ENCODE measurements at regions not wholly inside any gene's neighbourhood (a gene's known extent, or its start where the extent isn't known, plus 50 kb on each side); places are given as distances from the start of the nearest gene placed in this dataset.

DNA sequence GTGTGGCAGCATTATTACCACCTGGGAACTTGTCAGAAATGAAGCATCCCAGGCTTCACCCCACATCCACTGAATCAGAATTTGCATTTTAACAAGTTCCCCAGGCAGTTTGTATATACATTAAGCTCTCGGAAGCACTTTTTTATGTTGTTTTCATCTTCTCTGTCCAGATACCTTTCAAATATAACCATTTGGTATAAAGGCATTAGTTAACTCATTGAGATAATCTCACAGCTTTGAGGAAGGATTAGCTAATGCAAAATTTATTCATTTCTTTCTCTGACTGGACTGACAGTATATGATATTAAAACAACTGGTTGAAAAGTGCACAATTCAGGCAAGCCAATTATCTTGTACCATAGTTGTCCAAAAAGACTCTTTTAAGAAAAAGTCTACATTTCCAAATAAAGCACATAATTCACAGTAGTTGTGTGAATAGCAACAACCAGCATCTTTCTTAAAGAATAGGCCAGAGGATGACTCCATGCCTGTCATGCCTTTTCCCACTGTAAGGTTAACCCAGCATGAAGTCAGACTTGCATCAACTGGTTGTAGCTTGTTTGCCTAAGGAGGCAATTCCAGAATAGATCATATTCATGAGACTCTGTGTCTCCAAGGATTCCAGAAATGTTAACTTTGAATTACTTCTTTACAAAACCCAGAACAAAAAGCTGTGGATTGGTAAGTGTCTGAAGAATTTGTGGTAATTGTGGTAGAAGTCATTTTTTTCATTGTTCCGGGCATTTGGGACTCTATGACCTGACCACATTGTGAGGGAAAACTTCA lies 254.3 kb upstream of the SESN3 start:
- no peak for DNase-seq

DNA sequence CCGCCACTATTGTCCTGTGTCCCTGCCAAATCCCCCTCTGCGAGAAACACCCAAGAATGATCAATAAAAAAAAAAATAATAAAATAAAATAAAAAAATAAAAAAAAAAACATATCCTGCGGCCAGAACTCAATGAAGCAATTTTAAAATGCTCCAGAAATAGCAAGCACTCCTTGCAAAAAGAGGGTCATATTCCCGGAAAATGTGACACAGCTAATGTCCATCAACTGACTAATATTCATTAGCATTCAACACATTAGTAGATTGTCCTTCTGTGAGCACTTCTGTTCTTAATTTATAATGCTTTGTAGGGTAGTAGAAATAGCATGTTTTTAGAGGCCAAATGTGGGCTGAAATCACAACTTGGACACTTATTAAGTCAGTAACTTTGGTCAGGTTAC lies 252.3 kb upstream of the SESN3 start:
- no peak for DNase-seq

DNA sequence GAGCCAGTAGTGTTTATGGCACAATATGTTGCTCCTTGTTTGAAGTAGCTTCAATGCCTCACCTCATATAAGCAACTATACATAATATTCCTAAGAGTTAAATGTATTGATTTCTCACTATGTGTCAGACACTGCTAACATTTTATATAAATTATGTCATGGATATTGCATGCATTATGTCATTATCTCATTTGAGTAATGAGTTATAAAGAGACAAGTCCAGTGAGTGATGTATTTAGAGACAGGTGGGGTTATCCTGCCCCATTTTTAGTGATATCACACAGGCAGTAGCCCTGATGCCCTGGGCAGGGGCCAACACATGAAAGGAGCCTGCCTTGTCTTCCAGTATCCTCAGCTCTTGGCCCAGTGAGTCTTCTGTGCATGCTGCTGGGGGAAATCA lies 247.0 kb upstream of the SESN3 start:
- DNase-seq, result no peak

DNA sequence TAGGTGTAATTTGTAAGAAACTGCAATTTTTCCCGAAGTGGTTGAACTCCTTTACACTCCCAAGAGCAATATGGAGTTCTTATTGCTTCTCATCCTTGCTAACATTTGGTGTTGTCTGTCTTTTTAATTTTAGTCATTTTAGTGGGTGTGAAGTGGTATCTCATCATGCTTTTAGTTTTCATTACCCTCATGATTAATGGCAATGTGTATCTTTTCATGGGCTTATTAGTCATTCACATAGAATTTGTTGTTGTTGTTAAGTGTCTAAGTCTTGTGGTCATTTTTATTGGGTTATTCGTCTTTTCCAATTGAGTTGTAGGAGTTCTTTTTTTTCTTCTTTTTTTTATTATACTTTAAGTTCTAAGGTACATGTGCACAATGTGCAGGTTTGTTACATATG lies 238.3 kb upstream of the SESN3 start:
- DNase-seq, result no peak

DNA sequence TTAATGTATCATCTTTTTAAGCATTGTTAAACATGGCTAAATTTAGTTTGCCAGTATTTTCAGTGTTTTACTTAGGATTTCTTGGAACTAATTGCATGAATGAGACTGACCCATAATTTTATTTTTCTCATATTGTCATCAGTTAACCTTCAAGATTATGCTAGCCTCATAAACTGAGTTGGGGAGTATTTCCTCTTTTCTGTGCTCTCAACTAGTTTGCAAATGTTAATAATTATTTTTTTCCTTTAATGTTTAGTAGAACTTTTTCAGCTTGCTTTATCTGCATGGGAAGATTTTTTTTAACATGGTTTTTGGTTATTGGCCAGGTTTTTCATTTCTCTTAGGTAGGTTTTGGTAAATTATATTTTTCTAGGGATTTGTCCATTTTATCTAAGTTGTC lies 235.4 kb upstream of the SESN3 start:
- DNase-seq, result no peak

DNA sequence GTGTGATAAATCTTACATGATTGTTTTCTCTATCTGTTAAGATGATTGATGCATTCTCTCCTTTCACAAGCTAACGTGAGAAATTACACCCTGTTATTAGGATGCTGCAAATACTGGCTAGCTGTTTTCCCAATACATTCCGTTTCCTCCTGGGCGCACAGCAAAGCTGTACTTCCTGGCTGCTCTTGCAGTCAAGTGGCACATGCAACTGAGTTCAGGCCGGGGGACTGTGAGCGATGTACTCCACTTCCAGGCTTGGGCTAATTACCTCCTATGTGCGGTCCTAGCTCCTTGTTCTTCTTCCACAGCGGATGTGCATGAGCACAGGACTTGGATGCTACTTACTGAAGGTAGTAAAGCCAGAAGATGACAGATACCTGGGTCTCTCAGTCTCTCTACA lies 234.9 kb upstream of the SESN3 start:
- no peak for DNase-seq

DNA sequence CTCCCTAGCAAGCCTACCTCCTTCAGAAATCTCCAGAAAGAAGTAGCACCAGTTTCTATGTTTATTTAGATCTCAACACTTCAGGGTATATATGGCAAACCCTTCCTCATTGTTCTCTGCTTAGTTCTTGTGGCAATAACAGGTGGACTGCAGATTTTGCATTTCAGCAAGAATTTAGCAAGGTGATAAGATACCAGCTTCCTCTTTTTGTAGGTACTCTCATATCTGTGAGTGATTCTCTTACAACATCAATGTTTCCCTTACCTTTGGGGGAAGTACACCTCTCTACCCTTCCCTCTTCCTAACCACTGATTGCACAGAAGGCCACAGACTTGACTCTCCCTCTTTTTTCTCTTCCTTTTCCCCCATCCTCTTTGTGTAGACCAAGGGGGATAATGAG lies 230.9 kb upstream of the SESN3 start:
- no peak for DNase-seq

DNA sequence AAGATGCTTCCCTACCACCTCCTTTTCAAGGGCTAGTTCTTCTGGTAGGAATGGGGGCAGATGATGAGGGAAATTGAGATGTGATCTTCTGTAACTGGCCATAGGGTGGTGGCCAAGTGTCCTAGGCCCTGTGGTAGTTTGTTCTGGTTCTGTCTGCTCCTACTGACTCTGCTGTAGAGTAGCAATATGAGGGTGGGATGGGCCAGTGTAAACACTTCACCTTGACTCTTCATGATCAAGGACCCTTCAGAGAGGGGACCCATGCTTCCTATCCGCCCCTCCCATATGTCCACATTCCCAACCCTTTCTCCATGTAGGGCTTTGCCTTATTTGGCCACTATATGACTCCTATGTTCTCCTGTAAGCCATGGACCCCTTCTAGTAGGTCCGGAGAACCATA lies 230.3 kb upstream of the SESN3 start:
- DNase-seq, result no peak

DNA sequence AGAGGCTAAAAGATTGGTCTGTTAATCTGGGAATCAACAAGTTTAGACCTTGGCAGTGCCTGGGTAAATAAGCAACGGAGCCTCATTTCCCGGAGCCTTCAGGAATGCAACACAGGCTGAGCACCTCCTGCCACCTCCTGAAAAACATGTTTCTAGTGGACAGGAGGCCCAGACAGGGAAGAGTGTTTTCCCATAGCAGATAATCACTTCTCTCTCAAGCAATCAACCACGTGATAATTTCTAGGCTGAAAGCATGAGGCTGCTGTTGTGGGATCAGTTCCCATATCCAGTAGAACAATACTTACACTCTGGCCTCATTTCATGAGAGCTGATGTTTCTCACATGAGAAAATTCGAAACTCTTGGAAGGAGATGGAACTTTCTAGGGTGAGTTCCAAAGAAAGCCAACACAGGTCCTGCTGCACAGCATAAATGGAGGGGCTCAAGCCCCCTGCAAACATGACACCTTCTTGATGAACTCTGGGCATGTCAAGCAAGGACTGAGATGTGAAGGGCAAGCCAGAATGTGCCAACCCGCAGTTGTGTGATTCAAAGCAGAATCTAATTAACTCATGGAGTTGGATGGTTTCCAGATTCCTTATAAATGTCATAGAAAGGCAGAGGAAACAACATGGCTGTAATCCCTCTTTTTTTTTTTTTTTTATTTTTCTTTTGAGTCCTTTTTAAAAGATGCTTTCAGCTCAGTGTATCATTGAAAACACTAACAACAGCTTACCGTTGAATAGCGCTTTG lies 228.5 kb upstream of the SESN3 start:
- no peak for DNase-seq

DNA sequence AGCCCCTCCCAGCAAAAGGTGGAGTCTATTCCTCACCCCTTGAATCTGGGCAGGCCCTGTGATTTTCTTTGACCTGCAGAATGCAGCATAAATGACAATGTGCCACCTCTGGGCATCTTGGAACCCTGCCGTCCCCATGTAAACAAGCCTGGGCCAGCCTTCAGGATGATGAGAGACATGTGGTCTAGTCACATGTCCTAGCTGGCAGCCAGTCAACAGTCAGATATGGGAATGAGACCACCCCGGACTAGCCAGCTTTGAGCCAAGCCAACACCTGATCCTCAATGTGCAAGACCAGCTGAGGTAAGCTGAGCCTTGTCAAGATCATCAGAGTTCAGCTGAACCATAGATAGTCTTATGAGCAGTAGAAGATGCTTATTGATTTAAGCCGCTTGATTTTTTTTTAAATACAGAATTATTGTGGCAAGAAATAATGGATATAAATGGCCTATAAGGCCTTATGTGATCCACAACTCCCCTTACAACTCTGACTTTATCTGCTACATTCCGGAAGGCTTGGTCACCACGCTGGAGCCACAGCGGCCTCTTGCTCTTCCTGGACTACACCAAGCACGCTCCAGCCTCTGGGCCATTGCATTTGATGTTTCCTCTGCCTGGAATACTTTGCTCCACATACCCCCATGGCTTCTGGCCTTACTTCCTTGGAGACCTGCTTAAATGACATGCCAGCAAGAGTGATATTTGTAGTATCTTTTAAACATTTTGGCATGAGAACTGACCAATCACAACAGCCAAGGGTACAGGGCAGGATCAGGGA lies 225.9 kb upstream of the SESN3 start:
- DNase-seq, result no peak

DNA sequence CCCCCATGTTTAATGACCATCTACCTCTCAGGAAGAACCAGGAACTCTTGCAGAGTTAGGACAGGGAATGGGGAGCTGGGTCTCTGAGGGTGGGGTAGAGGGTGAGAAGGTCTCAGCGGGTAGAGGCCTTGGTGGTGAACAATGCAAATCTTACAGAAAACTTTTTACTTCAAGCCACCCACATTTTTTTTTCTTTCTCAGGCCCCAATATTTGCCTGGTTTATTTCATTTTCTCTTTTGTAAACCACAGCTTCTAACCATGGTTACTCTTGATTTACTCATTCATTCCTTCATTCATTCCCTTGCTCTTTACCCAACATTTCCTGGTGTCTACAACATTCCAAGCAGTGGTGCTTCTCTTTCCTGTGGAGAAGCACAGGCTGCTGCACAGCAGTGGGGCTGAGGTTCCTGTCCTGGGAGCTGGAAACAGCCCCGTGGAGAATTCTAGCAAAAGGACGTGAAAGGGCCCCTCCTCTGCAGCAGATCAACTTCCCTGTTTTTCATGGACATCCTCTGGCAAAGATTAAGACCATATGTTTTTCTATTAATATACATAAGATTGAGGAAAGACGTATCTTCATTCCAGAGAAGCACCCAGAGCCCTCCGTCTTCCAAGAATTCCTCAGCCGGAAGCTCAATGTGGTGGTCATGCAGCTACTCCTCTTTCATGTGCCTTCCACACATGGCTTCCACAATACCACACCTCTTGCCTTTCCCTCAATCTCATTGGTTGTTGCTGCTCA lies 224.4 kb upstream of the SESN3 start:
- DNase-seq, result no peak

DNA sequence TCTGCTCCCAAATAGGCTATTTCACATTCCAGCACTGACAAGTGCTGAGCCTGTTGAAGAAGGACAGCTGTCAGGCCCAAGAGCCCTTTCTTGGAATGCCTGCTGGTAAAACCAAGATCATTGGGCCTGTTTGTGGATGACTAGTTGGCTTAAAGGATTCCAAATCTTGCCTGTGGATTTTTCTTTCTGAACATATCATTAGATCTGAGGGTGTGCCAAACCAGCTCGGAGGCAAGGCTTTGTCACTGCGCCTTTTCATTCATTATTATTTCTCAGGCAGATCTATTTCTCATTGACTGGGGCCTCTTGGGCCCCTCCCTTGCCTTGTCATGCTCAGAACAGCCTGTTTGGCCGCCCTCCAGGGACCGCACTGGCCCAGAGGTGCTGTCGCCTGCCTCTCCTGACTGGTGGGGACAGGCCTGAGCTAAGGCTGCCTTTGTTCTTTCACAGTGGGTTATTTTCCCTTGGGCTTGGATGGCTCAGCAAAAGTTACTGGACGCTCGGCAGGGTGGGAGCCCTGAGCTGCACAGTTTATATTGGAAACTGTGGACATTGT lies 222.7 kb upstream of the SESN3 start:
- DNase-seq, result no peak

DNA sequence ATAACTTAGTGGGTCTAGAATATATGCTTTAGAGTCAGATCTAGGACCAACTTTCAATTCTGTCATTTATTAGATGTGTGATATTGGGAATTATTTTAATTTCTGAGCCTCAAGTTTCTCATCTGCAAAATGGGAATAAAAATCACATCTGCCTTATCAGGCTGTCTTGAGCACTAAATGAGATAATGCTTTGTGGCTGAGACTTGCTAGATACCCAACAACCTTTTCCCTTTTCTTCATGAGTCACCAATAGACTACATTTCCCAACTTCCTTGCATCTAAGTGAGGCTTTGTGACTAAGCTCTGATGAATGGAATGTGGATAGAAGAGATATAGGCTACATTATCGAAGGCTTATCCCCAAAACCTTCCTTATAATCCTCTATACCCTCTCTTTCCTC lies 220.7 kb upstream of the SESN3 start:
- no peak for DNase-seq

DNA sequence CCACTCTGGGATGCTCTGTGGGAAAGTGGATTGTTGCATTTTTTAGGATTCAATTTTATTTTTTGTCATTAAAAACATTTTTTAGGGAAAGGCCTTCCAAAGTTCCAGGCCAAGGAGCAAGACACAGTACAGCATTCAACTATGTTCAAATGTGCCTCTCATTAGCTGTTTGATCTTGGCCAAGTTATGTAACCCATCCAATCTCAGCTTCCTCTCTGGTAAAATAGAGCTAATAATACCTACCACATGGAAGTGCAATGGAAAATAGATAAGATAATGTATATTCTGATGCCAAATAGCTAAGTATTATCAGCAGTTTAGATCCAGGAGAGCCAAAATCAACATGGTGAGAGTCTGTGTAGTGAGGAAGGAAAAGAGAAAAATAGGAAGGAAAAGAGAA lies 220.3 kb upstream of the SESN3 start:
- no peak for DNase-seq

DNA sequence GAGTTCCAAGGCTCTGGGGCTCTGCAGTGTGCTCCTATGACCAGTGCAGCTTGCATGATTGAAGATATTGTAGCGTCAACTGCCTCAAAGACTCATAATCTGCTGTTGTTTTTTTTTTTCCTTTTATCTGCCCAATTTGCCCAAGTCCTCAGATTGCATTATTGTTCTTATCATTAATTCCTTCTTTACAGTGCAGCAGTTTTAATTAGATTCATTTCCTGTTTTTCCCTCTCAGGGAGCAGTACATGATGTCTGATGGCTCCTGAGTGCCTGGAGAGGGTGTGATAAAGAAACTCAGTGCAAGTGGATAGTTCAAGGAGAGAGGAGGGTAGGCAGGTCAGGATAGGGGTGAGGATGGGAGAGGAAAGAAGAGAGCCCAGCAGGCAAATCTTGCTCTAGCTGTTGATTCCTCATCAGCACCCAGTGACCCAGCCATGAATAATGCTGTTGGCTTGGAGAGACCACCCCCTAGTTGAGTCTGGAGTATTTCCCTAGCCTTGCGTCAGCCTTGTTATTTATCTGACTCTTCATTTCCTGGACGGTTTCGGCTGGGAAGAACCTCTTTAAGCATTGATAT lies 219.6 kb upstream of the SESN3 start:
- no peak for DNase-seq

DNA sequence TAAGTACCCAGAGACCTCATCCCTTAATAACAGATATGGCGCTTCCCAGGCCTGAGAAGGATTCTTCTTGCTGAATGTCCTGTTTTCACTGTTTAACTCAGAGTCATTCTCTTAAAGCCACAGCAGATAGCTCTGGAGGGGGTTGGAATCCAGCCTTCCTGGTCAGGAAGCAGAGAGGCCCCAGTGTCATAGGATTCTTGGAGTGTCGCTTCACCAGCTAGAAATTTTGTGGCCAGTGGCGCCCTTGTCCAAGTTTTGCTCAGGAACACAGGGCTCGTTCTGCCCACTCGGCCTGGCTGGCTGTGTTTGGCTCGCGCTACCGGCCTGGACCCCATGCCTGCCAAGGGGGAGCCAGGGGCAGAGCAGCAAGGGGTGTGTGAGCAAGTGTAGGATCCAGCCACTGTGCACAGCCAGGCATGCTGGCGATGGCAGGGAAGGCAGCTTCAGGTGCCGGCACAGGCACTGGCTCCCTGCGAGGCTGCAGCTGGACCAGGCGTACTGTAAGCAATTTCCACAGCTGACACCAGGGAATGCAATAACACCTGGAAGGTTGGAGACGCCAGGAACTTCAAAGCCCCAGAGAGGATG lies 214.8 kb upstream of the SESN3 start:
- no peak for DNase-seq

DNA sequence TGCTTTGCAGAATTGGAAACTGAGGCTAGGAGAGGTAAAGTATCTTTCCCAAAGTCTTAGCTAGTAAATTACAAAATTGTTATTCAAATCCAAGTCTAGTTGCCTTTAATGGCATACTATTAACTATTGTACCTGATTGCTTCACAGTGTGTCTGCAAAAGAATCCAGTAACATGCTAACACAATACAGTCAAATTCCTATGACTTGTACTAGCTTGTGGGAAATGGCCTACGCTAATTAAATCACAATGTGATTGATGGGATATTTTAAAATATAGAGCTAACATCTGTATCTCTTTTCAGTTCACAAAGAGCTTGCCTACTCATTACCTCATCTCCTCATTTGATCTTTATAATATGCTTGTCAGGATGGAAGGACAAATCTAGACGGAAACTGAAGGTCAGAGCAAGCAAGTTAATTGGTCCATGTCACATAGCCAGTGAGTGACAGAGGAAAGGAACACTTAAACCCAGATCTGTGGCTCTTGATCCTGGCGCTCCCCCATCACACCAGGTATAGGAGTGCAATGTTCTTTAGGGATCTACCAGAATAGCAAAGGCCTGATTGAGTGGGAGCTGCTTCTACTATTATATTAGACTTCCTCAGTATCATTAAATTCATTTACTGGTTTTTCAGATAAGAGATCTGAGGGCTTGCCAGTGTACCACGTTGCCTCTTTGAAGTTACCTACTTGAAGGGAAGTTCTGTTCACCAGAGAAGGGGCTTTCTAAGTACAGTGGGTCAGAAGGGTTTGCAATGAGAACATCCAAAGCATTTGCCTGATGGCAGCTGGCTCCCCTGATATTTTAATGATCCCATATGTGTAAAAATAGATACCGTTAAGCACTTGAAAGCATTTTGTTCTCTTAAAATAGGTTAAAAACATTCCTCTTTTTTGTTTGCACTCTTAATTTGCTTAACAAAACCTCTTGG lies 213.6 kb upstream of the SESN3 start:
- no peak for DNase-seq

DNA sequence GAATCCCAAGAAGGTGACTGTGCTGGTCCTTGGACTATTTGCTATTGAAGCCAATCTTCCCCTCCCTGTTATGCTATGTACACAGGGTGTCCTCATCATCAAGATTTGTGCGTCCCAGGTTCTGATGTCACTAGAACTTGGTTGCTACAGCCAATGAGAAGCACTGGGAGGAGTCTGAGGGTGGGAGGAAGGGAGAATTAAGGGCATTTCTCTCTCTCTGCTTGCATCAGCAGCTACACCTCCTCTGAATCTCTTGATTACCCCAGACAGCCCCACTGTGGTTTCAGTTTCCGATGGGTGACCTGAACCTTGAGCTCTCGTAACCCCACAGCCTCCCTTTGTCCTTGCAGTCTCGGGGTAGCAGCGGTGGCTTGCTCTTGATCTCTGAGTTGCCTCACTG lies 212.4 kb upstream of the SESN3 start:
- no peak for DNase-seq

DNA sequence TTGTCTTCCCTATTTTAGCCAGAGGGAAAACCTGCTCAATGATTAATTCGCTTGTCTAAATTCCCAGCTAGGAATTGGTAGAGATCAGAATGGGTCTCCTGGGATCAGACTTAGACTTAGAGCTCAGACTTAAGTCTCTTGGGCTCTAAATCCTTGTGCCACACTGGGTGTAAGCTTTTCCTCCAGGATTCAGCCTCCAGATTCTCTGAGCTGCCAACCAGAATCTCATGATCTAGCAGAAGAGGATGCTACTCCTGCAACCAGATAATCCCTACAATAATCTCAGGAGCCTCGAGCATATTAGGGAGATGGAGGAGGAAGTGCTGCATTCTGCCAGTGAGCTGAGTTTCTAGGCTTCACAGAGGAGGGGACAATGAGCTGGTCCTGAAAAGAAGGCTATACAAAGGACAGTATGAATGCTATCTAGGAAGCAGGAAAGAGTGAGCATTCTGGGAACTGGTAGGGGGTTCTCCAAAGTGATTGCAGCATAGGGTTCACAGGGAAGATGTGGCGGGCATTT lies 211.6 kb upstream of the SESN3 start:
- no peak for DNase-seq

Measured in left kidney (tissue), 1 donor.